Colonic mucosa (tissue), 4 donors: ENCODE measurements at regions not wholly inside any gene's neighbourhood (a gene's known extent, or its start where the extent isn't known, plus 50 kb on each side); places are given as distances from the start of the nearest gene placed in this dataset.
"Not testable (repeated sequence)": the region's sequence is repeated elsewhere in the genome, so short reads cannot be mapped to it uniquely, and the experiment has no call there.

ENCODE experiments used
- DNase-seq: peaks from one replicate; pipeline ENCODE4 v3.0.0-alpha.2; 2020
- H3K27ac ChIP-seq: fragments of 200-600 bp; one replicate; pipeline ENCODE4 v1.8.0; 2021
- H3K27me3 ChIP-seq: fragments of 200-600 bp; one replicate; pipeline ENCODE4 v1.8.0; 2021
- H3K36me3 ChIP-seq: fragments of 200-600 bp; one replicate; pipeline ENCODE4 v1.8.0; 2021
- H3K4me1 ChIP-seq: fragments of 200-600 bp; one replicate; pipeline ENCODE4 v1.8.0; 2021; ENCODE audit warnings: mild to moderate bottlenecking
- H3K4me3 ChIP-seq: fragments of 200-600 bp; one replicate; pipeline ENCODE4 v1.8.0; 2021
- H3K9ac ChIP-seq, 2 donors: one replicate each; pipeline ENCODE4 v1.7.0; 2013; ENCODE audit warnings: control low read depth in 2 of 2, low read depth in 2 of 2, low read length in 2 of 2
- H3K9me3 ChIP-seq: fragments of 200-600 bp; one replicate; pipeline ENCODE4 v1.8.0; 2021
- intact Hi-C: fragments of 100-400 bp; cut with DNase I; formaldehyde crosslinking; loops from one replicate; pipeline ENCODE4 v1.14.1; 2022
- TF ChIP-seq, protein P1 (sequence below): fragments of 200-600 bp; IDR thresholded peaks from one replicate; pipeline ENCODE4 v1.8.0; 2022; ENCODE audit warnings: antibody characterized with exemption, mild to moderate bottlenecking
- donor health status: healthy.
- donor health status: DM: no; HTN: no; CAD: no.
- donor health status: DM: no; HTN: no; CAD: no.

DNA sequence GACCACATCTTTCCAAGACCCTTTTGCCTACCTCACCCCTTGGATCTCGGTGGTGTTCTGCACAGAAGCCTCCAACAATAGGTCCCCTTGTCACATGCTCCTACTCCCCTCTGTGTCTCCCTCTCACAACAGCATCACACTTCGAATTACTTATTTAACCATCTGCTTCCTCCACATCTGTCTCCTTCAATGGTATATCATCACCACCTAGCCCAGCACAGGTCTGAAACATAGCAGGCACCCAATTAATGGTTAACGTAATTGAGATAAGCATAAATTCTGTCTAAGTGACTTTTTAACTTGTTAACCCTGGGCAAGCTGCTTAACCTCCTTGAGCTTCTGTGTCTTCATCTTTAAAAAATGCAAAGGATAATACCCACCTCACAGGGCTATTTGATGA is 100.3 kb upstream of the BARHL2 start:
- Histone ChIP-seq H3K9me3 (no peaks in the 10 kb centered on the region), H3K27me3 (no peaks in the 10 kb centered on the region), H3K4me3 (no peak overlapping the region), H3K27ac (no peak overlapping the region), H3K4me1 (no peaks in the 10 kb centered on the region), H3K36me3 (no peaks in the 10 kb centered on the region), H3K9ac (no peak overlapping the region)
- intact Hi-C loops: no loop called here
- TF ChIP-seq, protein P1, sequence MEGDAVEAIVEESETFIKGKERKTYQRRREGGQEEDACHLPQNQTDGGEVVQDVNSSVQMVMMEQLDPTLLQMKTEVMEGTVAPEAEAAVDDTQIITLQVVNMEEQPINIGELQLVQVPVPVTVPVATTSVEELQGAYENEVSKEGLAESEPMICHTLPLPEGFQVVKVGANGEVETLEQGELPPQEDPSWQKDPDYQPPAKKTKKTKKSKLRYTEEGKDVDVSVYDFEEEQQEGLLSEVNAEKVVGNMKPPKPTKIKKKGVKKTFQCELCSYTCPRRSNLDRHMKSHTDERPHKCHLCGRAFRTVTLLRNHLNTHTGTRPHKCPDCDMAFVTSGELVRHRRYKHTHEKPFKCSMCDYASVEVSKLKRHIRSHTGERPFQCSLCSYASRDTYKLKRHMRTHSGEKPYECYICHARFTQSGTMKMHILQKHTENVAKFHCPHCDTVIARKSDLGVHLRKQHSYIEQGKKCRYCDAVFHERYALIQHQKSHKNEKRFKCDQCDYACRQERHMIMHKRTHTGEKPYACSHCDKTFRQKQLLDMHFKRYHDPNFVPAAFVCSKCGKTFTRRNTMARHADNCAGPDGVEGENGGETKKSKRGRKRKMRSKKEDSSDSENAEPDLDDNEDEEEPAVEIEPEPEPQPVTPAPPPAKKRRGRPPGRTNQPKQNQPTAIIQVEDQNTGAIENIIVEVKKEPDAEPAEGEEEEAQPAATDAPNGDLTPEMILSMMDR: no peak
- no peak for DNase-seq

DNA sequence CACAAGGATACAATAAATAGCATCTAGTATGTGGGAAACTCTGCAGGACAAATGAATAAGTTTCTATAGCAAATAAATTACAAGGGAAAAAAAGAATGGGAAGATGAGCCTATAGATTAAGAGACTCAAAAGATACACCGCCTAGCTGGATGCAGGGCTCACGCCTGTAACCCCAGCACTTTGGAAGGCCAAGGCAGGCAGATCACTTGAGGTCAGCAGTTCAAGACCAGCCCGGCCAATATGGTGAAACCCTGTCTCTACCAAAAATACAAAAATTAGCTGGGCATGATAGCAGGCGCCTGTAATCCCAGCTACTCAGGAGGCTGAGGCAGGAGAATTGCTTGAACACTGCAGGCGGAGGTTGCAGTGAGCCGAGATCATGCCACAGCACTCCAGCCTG is 95.1 kb upstream of the BARHL2 start:
- H3K27ac ChIP-seq, DNase-seq, H3K9ac ChIP-seq, H3K4me1 ChIP-seq, H3K9me3 ChIP-seq, H3K27me3 ChIP-seq, H3K36me3 ChIP-seq, H3K4me3 ChIP-seq, intact Hi-C loops: not testable (repeated sequence)

DNA sequence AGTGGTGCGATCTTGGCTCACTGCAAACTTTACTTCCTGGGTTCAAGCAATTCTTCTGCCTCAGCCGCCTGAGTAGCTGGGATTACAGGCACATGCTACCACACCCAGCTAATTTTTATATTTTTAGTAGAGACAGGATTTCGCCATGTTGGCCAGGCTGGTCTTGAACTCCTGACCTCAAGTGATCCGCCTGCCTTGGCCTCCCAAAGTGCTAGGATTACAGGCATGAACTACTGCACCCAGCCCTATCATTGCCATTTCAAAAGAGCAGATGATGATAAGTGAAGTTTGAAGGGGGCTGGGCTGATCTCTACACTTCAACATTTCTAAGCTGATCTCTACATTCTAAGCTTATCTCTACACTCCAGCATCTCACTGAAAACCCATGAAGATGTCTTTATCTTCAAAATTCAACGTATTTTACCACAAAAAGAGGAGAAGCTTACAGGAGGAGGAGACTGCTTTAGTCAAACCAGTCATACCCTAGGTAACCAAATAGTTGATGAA is 94.4 kb upstream of the BARHL2 start:
- H3K36me3 ChIP-seq, DNase-seq, H3K4me3 ChIP-seq, H3K4me1 ChIP-seq, H3K27me3 ChIP-seq, H3K9ac ChIP-seq, intact Hi-C loops, H3K9me3 ChIP-seq, H3K27ac ChIP-seq: not testable (repeated sequence)

DNA sequence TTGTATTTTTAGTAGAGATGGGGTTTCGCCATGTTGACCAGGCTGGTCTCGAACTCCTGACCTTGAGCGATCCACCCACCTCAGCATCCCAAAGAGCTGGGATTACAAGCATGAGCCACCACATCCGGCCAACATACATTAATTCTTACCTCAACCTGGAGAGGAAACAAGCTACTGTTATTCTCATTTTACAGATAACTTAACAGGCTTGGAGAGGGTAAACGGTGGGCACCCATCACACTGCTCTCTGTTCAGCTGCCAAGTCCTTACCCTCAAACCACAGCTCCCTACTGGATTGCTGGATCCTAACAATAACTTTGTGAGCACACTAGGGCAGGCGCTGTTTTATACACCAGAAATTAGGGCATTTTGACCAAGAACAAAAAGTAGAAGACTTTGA is 93.6 kb upstream of the BARHL2 start:
- no peak overlapping the region for H3K4me3 ChIP-seq
- TF ChIP-seq, protein P1: no peak
- H3K4me1 ChIP-seq: no peaks in the 10 kb centered on the region
- no peaks in the 10 kb centered on the region for H3K36me3 ChIP-seq
- no peak overlapping the region for H3K9ac ChIP-seq
- no peak overlapping the region for H3K27ac ChIP-seq
- DNase-seq: no peak
- intact Hi-C loops: no loop called here
- H3K9me3 ChIP-seq: no peaks in the 10 kb centered on the region
- H3K27me3 ChIP-seq: no peaks in the 10 kb centered on the region

DNA sequence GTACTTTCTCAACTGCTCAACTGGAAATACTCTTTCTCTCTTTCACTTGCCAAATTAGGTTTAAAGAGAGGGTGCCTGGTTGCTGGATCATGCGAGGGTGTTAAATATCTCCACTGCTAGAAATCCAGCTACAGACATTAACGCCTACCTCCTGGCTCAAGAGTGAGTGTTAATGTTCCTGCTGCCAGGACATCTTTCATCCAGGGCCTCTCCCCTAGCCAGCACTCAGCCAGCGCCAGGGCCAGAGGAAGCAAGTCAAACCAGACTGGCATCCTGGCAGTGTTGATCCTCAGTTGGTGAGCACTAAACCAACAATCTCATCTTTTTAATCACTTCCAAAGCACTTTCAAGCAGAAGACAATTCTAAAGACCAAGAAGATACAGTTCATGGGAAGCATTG is 92.9 kb upstream of the BARHL2 start:
- no peak for DNase-seq
- Histone ChIP-seq H3K9ac (no peak overlapping the region), H3K27ac (no peak overlapping the region), H3K36me3 (no peaks in the 10 kb centered on the region), H3K27me3 (no peaks in the 10 kb centered on the region), H3K4me1 (no peaks in the 10 kb centered on the region), H3K4me3 (no peak overlapping the region), H3K9me3 (no peaks in the 10 kb centered on the region)
- intact Hi-C loops: no loop called here
- TF ChIP-seq, protein P1: no peak

DNA sequence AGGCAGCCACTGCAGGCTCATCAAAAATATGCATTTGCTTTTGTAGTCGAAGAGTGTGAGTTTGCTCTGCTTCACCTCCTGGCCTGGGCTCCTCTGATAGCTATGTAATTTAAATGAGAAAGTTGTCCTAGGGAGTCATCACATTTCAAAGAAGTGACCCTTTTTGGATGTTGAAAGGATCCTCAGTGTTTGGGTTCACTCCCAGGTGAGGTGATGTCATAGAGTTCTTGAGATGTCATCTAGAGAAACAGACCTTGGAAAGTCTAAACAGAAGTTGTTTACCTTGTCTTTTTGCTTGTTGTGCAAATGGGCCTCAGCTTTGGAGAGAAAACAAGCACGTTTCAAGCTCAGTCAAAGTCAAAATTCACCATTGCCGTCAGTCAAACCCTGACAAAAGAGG is 92.0 kb upstream of the BARHL2 start:
- intact Hi-C loops: no loop called here
- Histone ChIP-seq H3K4me3 (no peak overlapping the region), H3K9me3 (no peaks in the 10 kb centered on the region), H3K4me1 (no peaks in the 10 kb centered on the region), H3K9ac (no peak overlapping the region), H3K27me3 (no peaks in the 10 kb centered on the region), H3K27ac (no peak overlapping the region), H3K36me3 (no peaks in the 10 kb centered on the region)
- TF ChIP-seq, protein P1: no peak
- DNase-seq: no peak

DNA sequence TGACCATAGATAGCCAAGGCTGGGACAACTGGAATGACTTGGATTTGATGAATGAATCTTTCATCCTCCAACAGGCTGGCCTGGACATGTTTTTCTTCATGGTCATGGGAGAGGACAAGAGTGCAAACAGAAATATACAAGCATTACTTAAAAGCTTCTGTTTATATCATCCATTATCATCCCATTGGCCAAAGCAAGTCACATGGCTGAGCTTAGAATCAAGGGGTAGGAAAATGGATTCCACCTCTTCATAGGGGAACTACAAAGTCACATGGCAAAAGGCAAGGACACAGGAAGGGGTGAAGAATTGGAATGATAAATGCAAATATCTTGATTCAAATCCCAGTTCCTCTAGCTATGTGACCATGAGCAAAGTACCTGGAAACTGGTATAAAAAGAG is 90.2 kb upstream of the BARHL2 start:
- Histone ChIP-seq H3K9me3 (no peaks in the 10 kb centered on the region), H3K27me3 (no peaks in the 10 kb centered on the region), H3K27ac (no peak overlapping the region), H3K4me3 (no peak overlapping the region), H3K9ac (no peak overlapping the region), H3K4me1 (no peaks in the 10 kb centered on the region), H3K36me3 (no peaks in the 10 kb centered on the region)
- no peak for DNase-seq
- TF ChIP-seq, protein P1: no peak
- intact Hi-C loops: no loop called here
